ENCODE measurements at regions not wholly inside any gene's neighbourhood (a gene's known extent, or its start where the extent isn't known, plus 50 kb on each side); places are given as distances from the start of the nearest gene placed in this dataset.

GRCh38 chr5:96566833-96567587 is 95.2 kb upstream of the CAST start:
- TF ChIP-seq, protein P1, sequence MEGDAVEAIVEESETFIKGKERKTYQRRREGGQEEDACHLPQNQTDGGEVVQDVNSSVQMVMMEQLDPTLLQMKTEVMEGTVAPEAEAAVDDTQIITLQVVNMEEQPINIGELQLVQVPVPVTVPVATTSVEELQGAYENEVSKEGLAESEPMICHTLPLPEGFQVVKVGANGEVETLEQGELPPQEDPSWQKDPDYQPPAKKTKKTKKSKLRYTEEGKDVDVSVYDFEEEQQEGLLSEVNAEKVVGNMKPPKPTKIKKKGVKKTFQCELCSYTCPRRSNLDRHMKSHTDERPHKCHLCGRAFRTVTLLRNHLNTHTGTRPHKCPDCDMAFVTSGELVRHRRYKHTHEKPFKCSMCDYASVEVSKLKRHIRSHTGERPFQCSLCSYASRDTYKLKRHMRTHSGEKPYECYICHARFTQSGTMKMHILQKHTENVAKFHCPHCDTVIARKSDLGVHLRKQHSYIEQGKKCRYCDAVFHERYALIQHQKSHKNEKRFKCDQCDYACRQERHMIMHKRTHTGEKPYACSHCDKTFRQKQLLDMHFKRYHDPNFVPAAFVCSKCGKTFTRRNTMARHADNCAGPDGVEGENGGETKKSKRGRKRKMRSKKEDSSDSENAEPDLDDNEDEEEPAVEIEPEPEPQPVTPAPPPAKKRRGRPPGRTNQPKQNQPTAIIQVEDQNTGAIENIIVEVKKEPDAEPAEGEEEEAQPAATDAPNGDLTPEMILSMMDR (IDR thresholded peaks at IDR 0.05; ENCODE audit: insufficient read depth in 1 of 2, low read depth in 1 of 2, low read length in 1 of 2, severe bottlenecking in 1 of 2, unreplicated experiment in 1 of 2): no peak
- Mint-ChIP-seq H3K27ac (ENCODE audit: unreplicated experiment) (no peak overlapping the region), H3K4me3 (ENCODE audit: unreplicated experiment) (no peak overlapping the region), H3K27me3 (ENCODE audit: insufficient read depth, unreplicated experiment) (peaks cover 20% of the 10 kb centered on the region), H3K4me1 (ENCODE audit: low read depth, unreplicated experiment) (no peaks in the 10 kb centered on the region), H3K36me3 (ENCODE audit: insufficient read depth, unreplicated experiment) (no peaks in the 10 kb centered on the region), H3K9me3 (ENCODE audit: unreplicated experiment) (no peaks in the 10 kb centered on the region)
- Histone ChIP-seq H3K27me3 (replicated peaks; ENCODE audit: control insufficient read depth, insufficient read depth, low read length) (peaks cover 2% of the 10 kb centered on the region; the same call in 1 of the 2 replicates), H3K9me3 (no peaks in the 10 kb centered on the region), H3K4me1 (no peaks in the 10 kb centered on the region), H3K4me3 (ENCODE audit: low read depth, low read length) (no peak overlapping the region), H3K36me3 (ENCODE audit: control insufficient read depth, insufficient read depth, low read length) (no peaks in the 10 kb centered on the region)
- ChIA-PET POLR2A (no interaction called here), CTCF (no interaction called here)
- no TSS peak for BruUV-seq (replicated peaks)
- intact Hi-C loops (cut with micrococcal nuclease; ENCODE audit: unreplicated experiment): no loop called here
- no peak for DNase-seq

DNA sequence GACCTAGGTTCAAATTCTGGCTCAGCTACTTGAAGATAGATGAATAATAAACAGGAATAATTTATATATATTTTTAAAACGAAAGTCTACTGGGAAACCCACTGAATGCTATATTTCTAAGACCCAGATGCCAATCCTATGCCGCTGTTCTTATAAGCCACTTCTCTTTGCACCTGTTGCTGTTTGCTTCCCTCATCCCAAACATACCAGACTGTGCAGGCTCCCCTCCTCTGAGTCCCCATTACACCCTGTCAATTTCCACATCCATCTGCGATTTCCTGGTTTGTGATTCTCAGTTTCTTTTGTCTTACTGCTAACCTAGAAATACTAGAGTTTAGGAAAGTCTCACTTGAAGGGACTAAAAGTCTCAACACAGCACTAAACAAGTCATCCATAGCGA is 92.8 kb upstream of the CAST start:
- no peak for DNase-seq
- H3K4me1 Mint-ChIP-seq (ENCODE audit: low read depth, unreplicated experiment): no peaks in the 10 kb centered on the region
- intact Hi-C loops (cut with micrococcal nuclease; ENCODE audit: unreplicated experiment): no loop called here
- H3K36me3 Mint-ChIP-seq (ENCODE audit: insufficient read depth, unreplicated experiment): no peaks in the 10 kb centered on the region
- no peaks in the 10 kb centered on the region for H3K9me3 Mint-ChIP-seq (ENCODE audit: unreplicated experiment)
- TF ChIP-seq, protein P1 (IDR thresholded peaks at IDR 0.05; ENCODE audit: insufficient read depth in 1 of 2, low read depth in 1 of 2, low read length in 1 of 2, severe bottlenecking in 1 of 2, unreplicated experiment in 1 of 2): no peak
- Histone ChIP-seq H3K9me3 (no peaks in the 10 kb centered on the region), H3K36me3 (ENCODE audit: control insufficient read depth, insufficient read depth, low read length) (no peaks in the 10 kb centered on the region), H3K4me3 (ENCODE audit: low read depth, low read length) (no peak overlapping the region), H3K4me1 (no peaks in the 10 kb centered on the region), H3K27me3 (replicated peaks; ENCODE audit: control insufficient read depth, insufficient read depth, low read length) (peaks cover 2% of the 10 kb centered on the region; the same call in 1 of the 2 replicates)
- ChIA-PET CTCF (no interaction called here), POLR2A (no interaction called here)
- no peak overlapping the region for H3K4me3 Mint-ChIP-seq (ENCODE audit: unreplicated experiment)
- BruUV-seq (replicated peaks): no TSS peak
- H3K27ac Mint-ChIP-seq (ENCODE audit: unreplicated experiment): no peak overlapping the region
- peaks cover 20% of the 10 kb centered on the region for H3K27me3 Mint-ChIP-seq (ENCODE audit: insufficient read depth, unreplicated experiment)

- DNase-seq: no peak
- Histone ChIP-seq H3K4me3 (ENCODE audit: low read depth, low read length) (no peak overlapping the region), H3K9me3 (no peaks in the 10 kb centered on the region), H3K36me3 (ENCODE audit: control insufficient read depth, insufficient read depth, low read length) (no peaks in the 10 kb centered on the region), H3K4me1 (no peaks in the 10 kb centered on the region), H3K27me3 (replicated peaks; ENCODE audit: control insufficient read depth, insufficient read depth, low read length) (peaks cover 2% of the 10 kb centered on the region; the same call in 1 of the 2 replicates)
- Mint-ChIP-seq H3K4me1 (ENCODE audit: low read depth, unreplicated experiment) (no peaks in the 10 kb centered on the region), H3K27me3 (ENCODE audit: insufficient read depth, unreplicated experiment) (peaks cover 20% of the 10 kb centered on the region), H3K36me3 (ENCODE audit: insufficient read depth, unreplicated experiment) (no peaks in the 10 kb centered on the region), H3K9me3 (ENCODE audit: unreplicated experiment) (no peaks in the 10 kb centered on the region), H3K27ac (ENCODE audit: unreplicated experiment) (no peak overlapping the region), H3K4me3 (ENCODE audit: unreplicated experiment) (no peak overlapping the region)
- TF ChIP-seq, protein P1 (IDR thresholded peaks at IDR 0.05; ENCODE audit: insufficient read depth in 1 of 2, low read depth in 1 of 2, low read length in 1 of 2, severe bottlenecking in 1 of 2, unreplicated experiment in 1 of 2): no peak
- no TSS peak for BruUV-seq (replicated peaks)
- ChIA-PET POLR2A (no interaction called here), CTCF (no interaction called here)
- intact Hi-C loops (cut with micrococcal nuclease; ENCODE audit: unreplicated experiment): no loop called here
Measured at GRCh38 chr5:96569770-96570169, 92.4 kb upstream of the CAST start.
